ENCODE measurements at regions not wholly inside any gene's neighbourhood (a gene's known extent, or its start where the extent isn't known, plus 50 kb on each side); places are given as distances from the start of the nearest gene placed in this dataset.

DNA sequence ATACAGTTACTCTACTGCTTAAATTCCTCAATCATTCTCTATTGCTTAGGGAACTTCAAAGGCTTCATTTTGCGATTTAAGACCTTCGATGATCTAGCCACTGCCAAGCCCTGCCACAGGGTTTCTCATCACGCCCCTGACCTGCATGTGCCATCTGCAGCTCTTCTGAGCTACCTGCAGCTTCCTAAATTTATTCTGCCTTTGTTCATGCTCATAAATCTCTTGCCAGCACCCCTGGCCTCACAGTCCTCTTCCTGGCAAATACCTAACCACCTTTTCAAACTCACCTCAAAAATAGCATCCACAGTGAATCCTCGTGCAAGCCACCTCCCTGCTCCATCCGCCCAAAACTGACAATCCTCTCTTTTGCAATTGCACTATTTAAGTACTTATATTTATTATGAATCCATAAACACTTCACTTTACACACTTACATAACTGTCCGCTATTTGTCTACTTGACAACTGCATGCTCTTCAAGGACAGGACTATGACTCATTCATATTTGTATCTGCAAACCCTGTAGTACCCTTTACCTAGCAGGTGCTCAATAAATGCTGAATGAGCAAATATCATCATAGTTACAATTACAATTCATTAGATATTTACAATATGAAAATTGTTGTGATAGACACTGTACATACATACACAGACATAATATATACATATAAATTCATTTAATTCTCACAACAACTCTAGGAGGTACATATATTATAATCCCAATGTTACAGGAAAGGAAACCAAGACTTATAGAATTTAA lies 280.0 kb upstream of the RASGEF1B start:
- TF ChIP-seq TCF7L2 (IDR thresholded peaks at IDR 0.05; ENCODE audit: low read depth, low read length), result no peak
- no peak for TF ChIP-seq CTCF (IDR thresholded peaks at IDR 0.05)

All from Panc1 (cell line).